GM23338 (cell line): ENCODE measurements at regions not wholly inside any gene's neighbourhood (a gene's known extent, or its start where the extent isn't known, plus 50 kb on each side); places are given as distances from the start of the nearest gene placed in this dataset.

Source experiments
- ATAC-seq: fragments of 200-7000 bp; cut with Tn5 transposase; 3 replicates; pipeline ENCODE4 v1.9.1; 2020
- DNase-seq: peaks from one replicate; pipeline ENCODE4 v3.0.0-alpha.2; 2015; ENCODE audit warnings: low spot score
- H2AFZ ChIP-seq: fragments of 200-600 bp; sonication (generic); 2 replicates; pipeline ENCODE4 v1.8.0; 2016; ENCODE audit warnings: antibody characterized with exemption, mild to moderate bottlenecking, moderate library complexity
- H3F3A ChIP-seq: fragments of 200-600 bp; sonication (generic); replicated peaks from 2 replicates; pipeline ENCODE4 v1.8.0; 2017; ENCODE audit warnings: antibody characterized with exemption, mixed run types, low read depth
- H3K27ac ChIP-seq: fragments of 200-600 bp; sonication (generic); 2 replicates; pipeline ENCODE4 v1.6.1; 2016; ENCODE audit warnings: low read depth
- H3K27me3 ChIP-seq: fragments of 200-600 bp; sonication (generic); 2 replicates; pipeline ENCODE4 v1.8.0; 2016; ENCODE audit warnings: mild to moderate bottlenecking, mixed run types, moderate library complexity; ENCODE audit not compliant: insufficient read depth
- H3K36me3 ChIP-seq: fragments of 200-600 bp; sonication (generic); 2 replicates; pipeline ENCODE4 v1.8.0; 2016; ENCODE audit warnings: mild to moderate bottlenecking; ENCODE audit not compliant: insufficient read depth
- H3K4me1 ChIP-seq: fragments of 200-600 bp; sonication (generic); 2 replicates; pipeline ENCODE4 v1.8.0; 2016; ENCODE audit warnings: mild to moderate bottlenecking, moderate library complexity; ENCODE audit not compliant: insufficient read depth
- H3K4me2 ChIP-seq: fragments of 200-600 bp; sonication (generic); 2 replicates; pipeline ENCODE4 v1.7.1; 2017; ENCODE audit warnings: mixed run types
- H3K4me3 ChIP-seq: fragments of 200-600 bp; sonication (generic); 2 replicates; pipeline ENCODE4 v1.6.1; 2016; ENCODE audit warnings: mixed run types
- H3K79me2 ChIP-seq: fragments of 200-600 bp; sonication (generic); replicated peaks from 2 replicates; pipeline ENCODE4 v1.8.0; 2017; ENCODE audit warnings: mild to moderate bottlenecking; ENCODE audit not compliant: insufficient read depth
- H3K9me2 ChIP-seq: fragments of 200-600 bp; sonication (generic); 2 replicates; pipeline ENCODE4 v1.8.0; 2017; ENCODE audit not compliant: insufficient read depth
- H4K20me1 ChIP-seq: fragments of 200-600 bp; sonication (generic); replicated peaks from 2 replicates; pipeline ENCODE4 v1.8.0; 2017; ENCODE audit warnings: mild to moderate bottlenecking; ENCODE audit not compliant: insufficient read depth
- H3K27ac Mint-ChIP-seq: 2 replicates; pipeline ENCODE4 v1.8.0; 2020; ENCODE audit warnings: inconsistent platforms, mild to moderate bottlenecking, moderate library complexity, mixed read lengths
- H3K27me3 Mint-ChIP-seq: 3 replicates; pipeline ENCODE4 v1.8.0; 2022; ENCODE audit warnings: low read depth, mild to moderate bottlenecking, moderate library complexity, mixed read lengths, inconsistent platforms; ENCODE audit not compliant: insufficient read depth, poor library complexity
- H3K36me3 Mint-ChIP-seq: 3 replicates; pipeline ENCODE4 v1.8.0; 2021; ENCODE audit warnings: low read depth, mild to moderate bottlenecking, inconsistent platforms, moderate library complexity, mixed read lengths
- H3K4me1 Mint-ChIP-seq: 3 replicates; pipeline ENCODE4 v1.8.0; 2020; ENCODE audit warnings: mild to moderate bottlenecking, inconsistent platforms, mixed read lengths
- H3K4me3 Mint-ChIP-seq: 3 replicates; pipeline ENCODE4 v1.8.0; 2021; ENCODE audit warnings: moderate library complexity, mild to moderate bottlenecking, inconsistent platforms, mixed read lengths
- H3K9me3 Mint-ChIP-seq: 3 replicates; pipeline ENCODE4 v1.8.0; 2020; ENCODE audit warnings: moderate library complexity, mild to moderate bottlenecking, inconsistent platforms, mixed read lengths
- CREB1 ChIP-seq: fragments of 250-450 bp; sonication (Bioruptor Pico); IDR thresholded peaks from 2 replicates; pipeline ENCODE4 v1.5.0; 2020; ENCODE audit warnings: low read depth, mild to moderate bottlenecking, moderate library complexity
- CTCF ChIP-seq, 2 experiments: fragments of 200-600 bp in 1 of 2; sonication (generic) in 1 of 2; conservative IDR thresholded peaks; 2 replicates each; pipeline versions ENCODE4 v1.5.1 to v1.6.1; 2016 to 2017; ENCODE audit warnings: antibody characterized with exemption in 2 of 2, low read depth in 2 of 2, mild to moderate bottlenecking in 2 of 2, moderate library complexity in 1 of 2
- ETS1 ChIP-seq: IDR thresholded peaks from 2 replicates; pipeline ENCODE4 v1.6.1; 2016; ENCODE audit warnings: antibody characterized with exemption
- EZH2 ChIP-seq: fragments of 200-600 bp; sonication (generic); IDR thresholded peaks from one replicate; pipeline ENCODE4 v1.8.0; 2017; ENCODE audit warnings: antibody characterized with exemption, mild to moderate bottlenecking, low read depth; ENCODE audit not compliant: unreplicated experiment
- EZH2phosphoT487 ChIP-seq: fragments of 200-600 bp; sonication (generic); IDR thresholded peaks from one replicate; pipeline ENCODE4 v1.8.1; 2018; ENCODE audit warnings: antibody characterized with exemption; ENCODE audit not compliant: unreplicated experiment
- JUNB ChIP-seq: IDR thresholded peaks from one replicate; pipeline ENCODE4 v1.6.1; 2016; ENCODE audit warnings: antibody characterized with exemption; ENCODE audit not compliant: unreplicated experiment
- NANOG ChIP-seq: IDR thresholded peaks from 2 replicates; pipeline ENCODE4 v1.6.1; 2016; ENCODE audit warnings: antibody characterized with exemption, borderline replicate concordance
- POLR2AphosphoS5 ChIP-seq: IDR thresholded peaks from 2 replicates; pipeline ENCODE4 v1.6.1; 2016; ENCODE audit warnings: antibody characterized with exemption, low read depth
- REST ChIP-seq: IDR thresholded peaks from one replicate; pipeline ENCODE4 v1.6.1; 2018; ENCODE audit warnings: antibody characterized with exemption; ENCODE audit not compliant: unreplicated experiment
- STAT1 ChIP-seq: IDR thresholded peaks from one replicate; pipeline ENCODE4 v1.6.1; 2016; ENCODE audit warnings: antibody characterized with exemption; ENCODE audit not compliant: unreplicated experiment
- ZNF114 ChIP-seq: fragments of 250-450 bp; sonication (Bioruptor Pico); IDR thresholded peaks from 2 replicates; pipeline ENCODE4 v1.5.0; 2020; ENCODE audit warnings: mild to moderate bottlenecking, moderate library complexity
- ZNF331 ChIP-seq: fragments of 250-450 bp; sonication (Bioruptor Pico); IDR thresholded peaks from 2 replicates; pipeline ENCODE4 v1.5.0; 2020; ENCODE audit warnings: low read depth, mild to moderate bottlenecking, moderate library complexity
- ZNF462 ChIP-seq: fragments of 250-450 bp; sonication (Bioruptor Pico); IDR thresholded peaks from 2 replicates; pipeline ENCODE4 v1.5.0; 2020; ENCODE audit warnings: mild to moderate bottlenecking, moderate library complexity

GRCh38 chr2:65495251-65495877 is 63.0 kb upstream of the SPRED2 start:
- ATAC-seq, result no peak
- no peak overlapping the region for H3K27ac Mint-ChIP-seq

More at GRCh38 chr2:65495251-65495877, 63.0 kb upstream of the SPRED2 start:
- Histone ChIP-seq H3K27me3 (no peaks in the 10 kb centered on the region), H3K4me2 (no peak overlapping the region), H3K4me3 (no peak overlapping the region), H3K9me2 (no peaks in the 10 kb centered on the region), H3K4me1 (no peaks in the 10 kb centered on the region), H3K36me3 (no peaks in the 10 kb centered on the region), H2AFZ (no peak overlapping the region), H3K27ac (no peak overlapping the region), H3K79me2 (no peaks in the 10 kb centered on the region), H3F3A (no peaks in the 10 kb centered on the region), H4K20me1 (no peaks in the 10 kb centered on the region)
- no peak for DNase-seq
- Mint-ChIP-seq H3K4me1 (no peaks in the 10 kb centered on the region), H3K36me3 (no peaks in the 10 kb centered on the region), H3K27me3 (no peaks in the 10 kb centered on the region), H3K9me3 (no peaks in the 10 kb centered on the region; the same call in 2 of the 3 replicates), H3K4me3 (no peak overlapping the region)
- TF ChIP-seq CREB1 (CRISPR knock-in tag) (no peak), JUNB (no peak), POLR2AphosphoS5 (no peak), EZH2phosphoT487 (no peak), ETS1 (no peak), REST (no peak), ZNF331 (CRISPR knock-in tag) (no peak), NANOG (no peak), STAT1 (no peak), EZH2 (no peak), ZNF114 (CRISPR knock-in tag) (no peak), CTCF (conservative IDR thresholded peaks at IDR 0.05; ENCODE audit: low read depth in 2 of 2) (no peak), ZNF462 (CRISPR knock-in tag) (no peak)
